IMR-90 (cell line): ENCODE measurements at regions not wholly inside any gene's neighbourhood (a gene's known extent, or its start where the extent isn't known, plus 50 kb on each side); places are given as distances from the start of the nearest gene placed in this dataset.
A peak's percentile ranks its signal among the peaks of the same experiment; 100 is the strongest.

ENCODE experiments used
- ATAC-seq: fragments of 200-7000 bp; cut with Tn5 transposase; 2 replicates; pipeline ENCODE4 v1.9.1; 2020; ENCODE audit warnings: low read depth, mild to moderate bottlenecking, moderate library complexity
- BruUV-seq: library from RNA; stranded (reverse); fragments of 400-500 nt; replicated peaks from 2 replicates; lab custom pipeline; 2021; lab: Mats Ljungman, UMichigan
- CTCF ChIA-PET: fragments of 300-600 bp; formaldehyde crosslinking; extraction: SDS; loops from one replicate; lab custom pipeline; 2021; ENCODE audit warnings: antibody characterized with exemption; lab: Yijun Ruan, JAX
- POLR2A ChIA-PET: fragments of 300-600 bp; sonication (Branson Sonifier 250); formaldehyde crosslinking; loops from one replicate; lab custom pipeline; 2022; ENCODE audit warnings: antibody characterized with exemption; ENCODE audit not compliant: unreplicated experiment; lab: Charles Lee
- DNase-seq: peaks from one replicate; pipeline ENCODE4 v3.0.0; 2013
- H2AFZ ChIP-seq: replicated peaks from 2 replicates; pipeline ENCODE3; 2013; ENCODE audit warnings: low read length, mild to moderate bottlenecking; ENCODE audit not compliant: poor library complexity
- H2AK5ac ChIP-seq: 2 replicates; pipeline ENCODE4 v1.6.1; 2013; ENCODE audit warnings: low read depth, low read length, inconsistent platforms
- H2AK9ac ChIP-seq: replicated peaks from 2 replicates; pipeline ENCODE3; 2013; ENCODE audit warnings: mild to moderate bottlenecking, low read depth, low read length, moderate library complexity; ENCODE audit not compliant: poor library complexity
- H2BK120ac ChIP-seq: 2 replicates; pipeline ENCODE4 v1.6.1; 2013; ENCODE audit warnings: low read depth, low read length, inconsistent platforms
- H2BK15ac ChIP-seq: 3 replicates; pipeline ENCODE4 v1.6.1; 2013; ENCODE audit warnings: low read depth, low read length, inconsistent platforms
- H2BK20ac ChIP-seq: 2 replicates; pipeline ENCODE4 v1.6.1; 2013; ENCODE audit warnings: low read depth, mild to moderate bottlenecking, inconsistent platforms, low read length, moderate library complexity
- H2BK5ac ChIP-seq: 2 replicates; pipeline ENCODE4 v1.6.1; 2013; ENCODE audit warnings: mild to moderate bottlenecking, low read depth, low read length, inconsistent platforms; ENCODE audit not compliant: poor library complexity, severe bottlenecking
- H3K14ac ChIP-seq: replicated peaks from 2 replicates; pipeline ENCODE4 v1.6.1; 2013; ENCODE audit warnings: low read depth, low read length, inconsistent platforms
- H3K18ac ChIP-seq: 2 replicates; pipeline ENCODE4 v1.6.1; 2013; ENCODE audit warnings: low read depth, low read length, control low read depth
- H3K23ac ChIP-seq: 2 replicates; pipeline ENCODE4 v1.6.1; 2013; ENCODE audit warnings: low read depth, low read length, inconsistent platforms
- H3K27ac ChIP-seq: 2 replicates; pipeline ENCODE4 v1.5.1; 2013; ENCODE audit warnings: mild to moderate bottlenecking, control low read depth, low read length; ENCODE audit not compliant: insufficient read depth
- H3K27me3 ChIP-seq: 2 replicates; pipeline ENCODE4 v1.6.1; 2013; ENCODE audit warnings: low read length; ENCODE audit not compliant: control insufficient read depth, insufficient read depth
- H3K36me3 ChIP-seq: 2 replicates; pipeline ENCODE4 v1.6.1; 2013; ENCODE audit warnings: low read length, mixed read lengths; ENCODE audit not compliant: control insufficient read depth, insufficient read depth
- H3K4ac ChIP-seq: 2 replicates; pipeline ENCODE4 v1.6.1; 2013; ENCODE audit warnings: low read depth, low read length, inconsistent platforms
- H3K4me1 ChIP-seq: 2 replicates; pipeline ENCODE4 v1.6.1; 2013; ENCODE audit warnings: low read length, mixed read lengths; ENCODE audit not compliant: control insufficient read depth, insufficient read depth
- H3K4me2 ChIP-seq: 2 replicates; pipeline ENCODE4 v1.6.1; 2013; ENCODE audit warnings: low read depth, mild to moderate bottlenecking, control low read depth, low read length, moderate library complexity
- H3K4me3 ChIP-seq: 2 replicates; pipeline ENCODE4 v1.5.1; 2013; ENCODE audit warnings: low read depth, mild to moderate bottlenecking, control low read depth, low read length, moderate library complexity; ENCODE audit not compliant: insufficient read depth
- H3K56ac ChIP-seq: 2 replicates; pipeline ENCODE4 v1.6.1; 2013; ENCODE audit warnings: low read length, inconsistent platforms; ENCODE audit not compliant: insufficient read depth; ENCODE audit errors: extremely low read depth
- H3K79me1 ChIP-seq, 2 experiments: 2 replicates each; pipeline ENCODE4 v1.6.1; 2013; ENCODE audit warnings: low read length in 2 of 2, inconsistent platforms in 1 of 2, low read depth in 1 of 2
- H3K9ac ChIP-seq: 2 replicates; pipeline ENCODE4 v1.6.1; 2013; ENCODE audit warnings: low read depth, low read length, control low read depth
- H3K9me1 ChIP-seq: 2 replicates; pipeline ENCODE4 v1.6.1; 2013; ENCODE audit warnings: low read length, inconsistent platforms; ENCODE audit not compliant: insufficient read depth
- H3K9me3 ChIP-seq: 2 replicates; pipeline ENCODE4 v1.6.1; 2013; ENCODE audit warnings: low read length; ENCODE audit not compliant: control insufficient read depth, insufficient read depth
- H4K20me1 ChIP-seq: 2 replicates; pipeline ENCODE4 v1.6.1; 2013; ENCODE audit warnings: low read length, inconsistent platforms; ENCODE audit not compliant: insufficient read depth
- H4K5ac ChIP-seq: 2 replicates; pipeline ENCODE4 v1.6.1; 2013; ENCODE audit warnings: mild to moderate bottlenecking, low read depth, low read length, control low read depth
- H4K8ac ChIP-seq, 2 experiments: 2 replicates each; pipeline ENCODE4 v1.6.1; 2013; ENCODE audit warnings: low read depth in 2 of 2, low read length in 2 of 2, control low read depth in 1 of 2, inconsistent platforms in 1 of 2
- H4K91ac ChIP-seq: 2 replicates; pipeline ENCODE4 v1.6.1; 2013; ENCODE audit warnings: low read depth, low read length, inconsistent platforms; ENCODE audit not compliant: insufficient read depth
- FOS ChIP-seq: fragments of 150-350 bp; IDR thresholded peaks from 2 replicates; pipeline ENCODE4 v1.6.1; 2016; ENCODE audit warnings: low read depth, low read length
- RAD21 ChIP-seq: IDR thresholded peaks from 2 replicates; pipeline ENCODE4 v1.6.1; 2012; ENCODE audit warnings: low read length, improper control_type of control experiment
- WGBS, 2 experiments: methylation state at CpG; one replicate each; pipeline versions ENCODE4 v1.1.5 to v1.1.7; 2013; ENCODE audit warnings: missing lambda C conversion rate in 2 of 2; ENCODE audit not compliant: insufficient read length in 1 of 2; ENCODE audit errors: extremely low coverage in 2 of 2; 5-methylcytosine and 5-hydroxymethylcytosine counted together
- dilution Hi-C: fragments of 300-500 bp; cut with HindIII; formaldehyde crosslinking; loops from one replicate; pipeline ENCODE4 v1.14.3; 2018; ENCODE audit warnings: low sequenced_read_pairs; ENCODE audit not compliant: unreplicated experiment
- in situ Hi-C: fragments of 300-500 bp; cut with MboI; formaldehyde crosslinking; loops from 3 replicates; pipeline ENCODE4 v1.14.3; 2019; ENCODE audit warnings: low sequenced_read_pairs, inconsistent platforms, mixed read lengths
- intact Hi-C: fragments of 100-400 bp; cut with micrococcal nuclease; formaldehyde crosslinking; loops from 2 replicates; pipeline ENCODE4 v1.10.0; 2022
- TF ChIP-seq, protein P1 (sequence below): conservative IDR thresholded peaks from 2 replicates; pipeline ENCODE4 v1.5.1; 2012; ENCODE audit warnings: mild to moderate bottlenecking, low read depth, low read length, improper control_type of control experiment

DNA sequence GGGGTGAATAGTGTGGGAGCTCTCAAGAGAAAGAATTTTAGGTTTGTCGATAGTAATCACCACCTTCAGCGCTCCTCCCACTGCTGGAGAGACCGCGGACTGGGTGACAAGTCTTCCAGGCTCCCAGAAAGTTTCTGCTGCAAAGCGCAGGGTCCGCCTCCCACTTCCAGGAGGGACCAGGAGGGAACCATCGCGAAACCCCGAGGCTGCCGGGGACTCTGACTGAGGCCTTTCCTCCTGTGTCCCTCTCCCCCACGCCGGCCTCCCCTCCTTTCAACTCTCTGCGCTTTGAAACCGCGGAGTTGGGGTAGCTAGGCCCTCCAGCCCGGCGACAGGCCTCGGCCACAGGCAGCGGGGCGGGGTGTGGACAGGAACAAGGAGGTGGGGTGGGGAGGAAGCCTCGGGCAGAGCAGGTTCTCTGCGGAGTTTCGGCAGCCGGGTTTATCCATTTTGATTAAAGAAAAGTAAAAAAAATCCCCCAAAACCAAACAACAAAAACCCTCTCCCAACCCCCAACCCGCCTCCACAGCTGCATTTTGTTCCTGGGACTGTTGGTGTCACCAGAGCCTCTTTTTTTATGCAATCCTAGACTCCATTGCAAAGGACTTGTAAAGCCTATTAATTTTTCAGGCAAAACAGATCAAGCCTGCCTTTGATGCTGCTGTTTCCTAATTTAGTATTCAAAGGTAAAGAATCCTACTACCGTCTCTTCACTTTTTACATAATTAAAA, 157.2 kb downstream of the TM9SF2 start:
- in situ Hi-C loops (loop anchor here (10.0 to 25.0 kb wide), 4 partner anchors 576 to 1454 kb away; no protein-coding TSS in a partner anchor), dilution Hi-C loops (no loop called here), intact Hi-C loops (loop anchor here (5.0 kb wide), 4 partner anchors 216 to 1444 kb away; partner anchors contain the start of gene PCCA)
- no peak overlapping the region for H2BK5ac ChIP-seq
- TF ChIP-seq FOS (no peak), RAD21 (peak; percentile 26; the same call in 1 of the 2 replicates)
- TF ChIP-seq, protein P1, sequence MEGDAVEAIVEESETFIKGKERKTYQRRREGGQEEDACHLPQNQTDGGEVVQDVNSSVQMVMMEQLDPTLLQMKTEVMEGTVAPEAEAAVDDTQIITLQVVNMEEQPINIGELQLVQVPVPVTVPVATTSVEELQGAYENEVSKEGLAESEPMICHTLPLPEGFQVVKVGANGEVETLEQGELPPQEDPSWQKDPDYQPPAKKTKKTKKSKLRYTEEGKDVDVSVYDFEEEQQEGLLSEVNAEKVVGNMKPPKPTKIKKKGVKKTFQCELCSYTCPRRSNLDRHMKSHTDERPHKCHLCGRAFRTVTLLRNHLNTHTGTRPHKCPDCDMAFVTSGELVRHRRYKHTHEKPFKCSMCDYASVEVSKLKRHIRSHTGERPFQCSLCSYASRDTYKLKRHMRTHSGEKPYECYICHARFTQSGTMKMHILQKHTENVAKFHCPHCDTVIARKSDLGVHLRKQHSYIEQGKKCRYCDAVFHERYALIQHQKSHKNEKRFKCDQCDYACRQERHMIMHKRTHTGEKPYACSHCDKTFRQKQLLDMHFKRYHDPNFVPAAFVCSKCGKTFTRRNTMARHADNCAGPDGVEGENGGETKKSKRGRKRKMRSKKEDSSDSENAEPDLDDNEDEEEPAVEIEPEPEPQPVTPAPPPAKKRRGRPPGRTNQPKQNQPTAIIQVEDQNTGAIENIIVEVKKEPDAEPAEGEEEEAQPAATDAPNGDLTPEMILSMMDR: peak; percentile 32
- peak overlapping the region; percentile 31; the same call in 1 of the 2 replicates for H4K5ac ChIP-seq
- H3K18ac ChIP-seq: no peak overlapping the region; the same call in 1 of the 2 replicates
- no peaks in the 10 kb centered on the region for H3K4me1 ChIP-seq
- peak overlapping the region; percentile 3; the same call in 1 of the 2 replicates for H3K4me3 ChIP-seq
- no peak overlapping the region for H2AK5ac ChIP-seq
- peak overlapping the region; percentile 94 for H2AFZ ChIP-seq
- H2BK15ac ChIP-seq: no peak overlapping the region
- no peaks in the 10 kb centered on the region for H3K79me1 ChIP-seq
- peaks cover 25% of the 10 kb centered on the region for H3K27me3 ChIP-seq
- 9% methylated on average over 4 of the region's 26 CpGs; no CpG with 5 or more reads in 1 of the 2 experiments for WGBS, 2 experiments
- H3K4ac ChIP-seq: no peak overlapping the region
- H3K9ac ChIP-seq: peak overlapping the region; percentile 46; the same call in 1 of the 2 replicates
- H3K9me3 ChIP-seq: no peaks in the 10 kb centered on the region
- no peaks in the 10 kb centered on the region for H3K36me3 ChIP-seq
- no peak overlapping the region for H3K23ac ChIP-seq
- no peak overlapping the region for H4K91ac ChIP-seq
- no peak overlapping the region for H2BK20ac ChIP-seq
- no peak overlapping the region for H3K14ac ChIP-seq
- CTCF ChIA-PET: no interaction called here
- peak overlapping the region in 1 of 2 experiments; percentile 73; a peak in 2 of 4 replicates for H4K8ac ChIP-seq
- no peak overlapping the region for H2AK9ac ChIP-seq
- H3K9me1 ChIP-seq: no peaks in the 10 kb centered on the region
- no peak overlapping the region for H2BK120ac ChIP-seq
- H3K56ac ChIP-seq: no peak overlapping the region
- POLR2A ChIA-PET: no interaction called here
- ATAC-seq (peak; percentile 70), DNase-seq (peak; percentile 25)
- H3K4me2 ChIP-seq: peak overlapping the region; percentile 55; the same call in 1 of the 2 replicates
- no peak overlapping the region for H3K27ac ChIP-seq
- no peaks in the 10 kb centered on the region for H4K20me1 ChIP-seq
- no TSS peak for BruUV-seq
